Vagina (tissue), 2 donors: ENCODE measurements at regions not wholly inside any gene's neighbourhood (a gene's known extent, or its start where the extent isn't known, plus 50 kb on each side); places are given as distances from the start of the nearest gene placed in this dataset.

Experiments used
- DNase-seq, 2 donors: peaks; one replicate each; pipeline ENCODE4 v3.0.0-alpha.2; 2017; ENCODE audit errors: extremely low spot score in 2 of 2
- H3K27ac ChIP-seq: fragments of 200-600 bp; sonication (generic); one replicate; pipeline ENCODE4 v1.5.1; 2019
- H3K27me3 ChIP-seq: fragments of 200-600 bp; sonication (generic); one replicate; pipeline ENCODE4 v1.5.1; 2019
- H3K36me3 ChIP-seq, 2 donors: fragments of 200-600 bp; sonication (generic); one replicate each; pipeline ENCODE4 v1.5.1; 2017 to 2019
- H3K4me1 ChIP-seq: fragments of 200-600 bp; sonication (generic); one replicate; pipeline ENCODE4 v1.5.1; 2019
- H3K4me3 ChIP-seq, 2 donors: fragments of 200-600 bp; sonication (generic); 1 replicate in 1 of 2; 2 replicates in 1 of 2; pipeline ENCODE4 v1.5.1; 2016 to 2019
- H3K9me3 ChIP-seq: fragments of 200-600 bp; sonication (generic); one replicate; pipeline ENCODE4 v1.5.1; 2019
- POLR2A ChIP-seq, 2 donors: fragments of 450-650 bp; IDR thresholded peaks; one replicate each; pipeline ENCODE4 v1.6.1; 2017; ENCODE audit warnings: antibody characterized with exemption in 2 of 2, mild to moderate bottlenecking in 2 of 2, moderate library complexity in 2 of 2
- POLR2AphosphoS5 ChIP-seq, 2 donors: sonication (generic); formaldehyde crosslinking; IDR thresholded peaks; one replicate each; pipeline ENCODE4 v1.9.0; 2017; ENCODE audit warnings: antibody characterized with exemption in 2 of 2, mild to moderate bottlenecking in 2 of 2, low read depth in 1 of 2; ENCODE audit not compliant: insufficient read depth in 1 of 2
- intact Hi-C: fragments of 100-400 bp; cut with DNase I; formaldehyde crosslinking; loops from one replicate; pipeline ENCODE4 v1.15.1; 2023
- TF ChIP-seq, protein P1 (sequence below), 3 experiments: fragments of 450-650 bp in 2 of 3; fragments of 200-600 bp in 1 of 3; sonication (generic) in 1 of 3; IDR thresholded peaks; one replicate each; pipeline ENCODE4 v1.5.1; 2017 to 2019; ENCODE audit warnings: antibody characterized with exemption in 3 of 3, mild to moderate bottlenecking in 2 of 3, moderate library complexity in 2 of 3

DNA sequence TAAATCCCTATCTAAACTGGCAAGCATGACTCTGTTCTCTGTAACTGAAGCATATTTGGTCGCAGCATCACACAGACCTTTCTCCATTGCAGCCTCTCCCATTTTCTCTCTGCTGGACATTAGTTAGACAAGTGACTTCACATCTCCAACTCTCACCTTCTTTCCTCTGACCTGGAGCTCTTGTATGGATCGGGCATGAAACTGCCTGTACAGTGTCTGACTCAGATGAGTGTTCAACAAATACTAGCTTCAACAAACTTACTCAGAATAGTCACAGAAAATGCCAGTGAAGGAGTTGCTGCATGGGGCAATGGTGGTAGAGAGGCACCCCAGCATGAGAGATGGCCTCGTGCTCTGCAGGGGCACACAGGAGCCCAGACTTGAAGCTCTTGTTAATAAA lies 104.7 kb upstream of the COPS8 start:
- no peak for DNase-seq
- no peak for TF ChIP-seq POLR2AphosphoS5 (IDR thresholded peaks at IDR 0.05; ENCODE audit: insufficient read depth in 1 of 2, low read depth in 1 of 2)
- no peaks in the 10 kb centered on the region for H3K27me3 ChIP-seq
- H3K9me3 ChIP-seq = no peaks in the 10 kb centered on the region
- no peak overlapping the region for H3K4me3 ChIP-seq
- no peak overlapping the region for H3K27ac ChIP-seq
- H3K36me3 ChIP-seq = no peaks in the 10 kb centered on the region
- intact Hi-C loops = no loop called here
- no peaks in the 10 kb centered on the region for H3K4me1 ChIP-seq

DNA sequence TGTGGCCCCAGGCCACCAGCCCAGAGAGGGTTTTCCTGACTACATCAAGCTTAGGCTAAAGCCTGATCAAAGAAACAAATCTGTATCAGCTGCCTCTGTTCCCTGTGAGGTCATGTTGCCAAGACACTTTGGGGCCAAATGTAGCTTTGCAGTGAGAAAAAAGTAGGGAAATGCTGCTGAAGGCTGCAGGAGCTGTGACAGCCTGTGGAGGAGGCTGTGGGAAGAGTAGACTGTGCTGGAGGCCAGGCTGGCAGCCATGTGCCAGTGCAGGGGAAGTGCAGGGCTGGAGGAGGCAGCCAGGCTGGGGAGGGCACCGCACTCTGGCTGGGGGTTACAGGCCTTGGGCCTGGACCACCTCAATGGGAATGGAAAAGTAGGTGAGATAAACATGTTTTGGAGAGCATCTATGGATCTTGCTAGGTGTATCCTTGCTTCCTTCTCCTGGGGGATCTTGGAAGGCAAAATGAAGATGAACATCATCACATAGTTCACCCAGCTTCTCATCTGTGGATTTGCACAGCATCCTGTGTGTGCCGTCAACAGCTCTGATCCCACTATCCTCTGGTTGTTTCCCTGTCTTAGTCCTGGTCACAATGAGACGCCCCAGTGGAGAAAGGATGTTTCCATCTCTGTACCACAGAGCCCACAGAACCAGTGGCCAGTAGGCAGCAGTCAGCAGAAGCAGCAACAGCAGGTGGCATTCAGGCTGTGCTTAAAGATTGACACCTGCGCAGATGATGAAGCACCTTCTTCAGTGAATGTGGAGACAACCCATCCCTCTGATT lies 103.8 kb upstream of the COPS8 start:
- Histone ChIP-seq H3K4me1 (no peaks in the 10 kb centered on the region), H3K9me3 (no peaks in the 10 kb centered on the region), H3K4me3 (no peak overlapping the region), H3K27me3 (no peaks in the 10 kb centered on the region), H3K36me3 (no peaks in the 10 kb centered on the region), H3K27ac (no peak overlapping the region)
- TF ChIP-seq POLR2A (IDR thresholded peaks at IDR 0.05) = no peak
- TF ChIP-seq, protein P1, sequence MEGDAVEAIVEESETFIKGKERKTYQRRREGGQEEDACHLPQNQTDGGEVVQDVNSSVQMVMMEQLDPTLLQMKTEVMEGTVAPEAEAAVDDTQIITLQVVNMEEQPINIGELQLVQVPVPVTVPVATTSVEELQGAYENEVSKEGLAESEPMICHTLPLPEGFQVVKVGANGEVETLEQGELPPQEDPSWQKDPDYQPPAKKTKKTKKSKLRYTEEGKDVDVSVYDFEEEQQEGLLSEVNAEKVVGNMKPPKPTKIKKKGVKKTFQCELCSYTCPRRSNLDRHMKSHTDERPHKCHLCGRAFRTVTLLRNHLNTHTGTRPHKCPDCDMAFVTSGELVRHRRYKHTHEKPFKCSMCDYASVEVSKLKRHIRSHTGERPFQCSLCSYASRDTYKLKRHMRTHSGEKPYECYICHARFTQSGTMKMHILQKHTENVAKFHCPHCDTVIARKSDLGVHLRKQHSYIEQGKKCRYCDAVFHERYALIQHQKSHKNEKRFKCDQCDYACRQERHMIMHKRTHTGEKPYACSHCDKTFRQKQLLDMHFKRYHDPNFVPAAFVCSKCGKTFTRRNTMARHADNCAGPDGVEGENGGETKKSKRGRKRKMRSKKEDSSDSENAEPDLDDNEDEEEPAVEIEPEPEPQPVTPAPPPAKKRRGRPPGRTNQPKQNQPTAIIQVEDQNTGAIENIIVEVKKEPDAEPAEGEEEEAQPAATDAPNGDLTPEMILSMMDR (IDR thresholded peaks at IDR 0.05) = no peak
- DNase-seq = peak in 1 of 2 donors; percentile 65
- intact Hi-C loops = no loop called here

DNA sequence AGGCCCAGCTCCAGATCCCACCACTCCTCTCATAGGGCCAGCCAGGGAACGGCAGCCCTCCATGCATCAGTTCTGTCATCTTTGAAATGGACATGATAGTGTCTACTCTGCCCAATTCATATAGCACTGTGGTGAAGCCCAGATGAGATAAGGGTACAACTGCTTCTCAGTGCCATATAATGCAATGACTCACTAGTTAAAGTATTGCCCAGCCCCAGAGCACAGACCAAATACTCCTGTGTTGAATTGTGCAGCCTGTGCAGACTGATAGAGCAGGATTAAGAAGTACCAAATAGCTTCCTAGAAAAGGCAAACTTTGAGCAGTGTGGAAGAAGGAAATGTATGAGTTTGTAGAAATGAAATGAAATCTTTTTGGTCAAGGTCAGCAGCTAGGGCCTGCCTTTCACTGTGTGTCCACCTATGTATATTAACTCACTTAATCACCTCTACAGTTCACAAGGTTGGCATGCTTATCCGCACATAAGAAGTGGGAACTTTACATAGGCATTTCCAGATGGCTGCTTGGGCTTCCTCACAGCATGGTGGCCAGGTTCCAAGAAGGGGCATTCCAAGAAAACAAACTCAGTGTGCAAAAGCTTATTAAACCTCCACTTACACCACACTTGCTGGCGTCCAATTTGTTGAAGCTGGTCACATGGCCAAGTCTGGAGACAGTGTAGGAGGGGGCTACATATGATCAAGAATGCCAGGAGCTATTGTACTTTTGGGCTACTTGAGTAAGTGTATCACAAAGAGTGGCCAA lies 102.8 kb upstream of the COPS8 start:
- intact Hi-C loops = no loop called here
- Histone ChIP-seq H3K4me3 (no peak overlapping the region), H3K27me3 (no peaks in the 10 kb centered on the region), H3K27ac (no peak overlapping the region), H3K9me3 (no peaks in the 10 kb centered on the region), H3K4me1 (no peaks in the 10 kb centered on the region), H3K36me3 (no peaks in the 10 kb centered on the region)
- no peak for DNase-seq
- no peak for TF ChIP-seq POLR2A (IDR thresholded peaks at IDR 0.05)

DNA sequence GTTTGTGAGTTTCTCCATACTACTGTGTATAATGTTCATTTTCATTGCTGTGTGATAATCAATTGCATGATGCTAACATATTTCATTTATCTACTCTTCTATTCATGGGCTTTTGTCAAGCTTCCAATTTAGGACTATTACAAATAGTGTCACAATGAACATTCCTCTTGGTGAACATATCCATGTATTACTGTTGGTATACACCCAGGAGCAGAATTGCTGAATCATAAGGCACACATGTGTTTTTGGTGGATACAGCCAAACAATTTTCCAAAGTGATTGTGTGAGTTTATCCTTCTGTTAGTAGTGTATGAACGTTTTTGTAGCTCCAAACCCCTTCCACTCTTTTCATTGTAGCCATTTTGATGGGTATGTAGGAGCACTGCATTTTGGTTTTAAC lies 101.6 kb upstream of the COPS8 start:
- no peak for DNase-seq
- TF ChIP-seq, protein P1 (IDR thresholded peaks at IDR 0.05) = no peak
- TF ChIP-seq POLR2A (IDR thresholded peaks at IDR 0.05) (no peak), POLR2AphosphoS5 (IDR thresholded peaks at IDR 0.05; ENCODE audit: insufficient read depth in 1 of 2, low read depth in 1 of 2) (no peak)
- Histone ChIP-seq H3K36me3 (no peaks in the 10 kb centered on the region), H3K4me3 (no peak overlapping the region), H3K27ac (no peak overlapping the region), H3K27me3 (no peaks in the 10 kb centered on the region), H3K9me3 (no peaks in the 10 kb centered on the region), H3K4me1 (peaks cover under 1% of the 10 kb centered on the region)
- intact Hi-C loops = no loop called here

DNA sequence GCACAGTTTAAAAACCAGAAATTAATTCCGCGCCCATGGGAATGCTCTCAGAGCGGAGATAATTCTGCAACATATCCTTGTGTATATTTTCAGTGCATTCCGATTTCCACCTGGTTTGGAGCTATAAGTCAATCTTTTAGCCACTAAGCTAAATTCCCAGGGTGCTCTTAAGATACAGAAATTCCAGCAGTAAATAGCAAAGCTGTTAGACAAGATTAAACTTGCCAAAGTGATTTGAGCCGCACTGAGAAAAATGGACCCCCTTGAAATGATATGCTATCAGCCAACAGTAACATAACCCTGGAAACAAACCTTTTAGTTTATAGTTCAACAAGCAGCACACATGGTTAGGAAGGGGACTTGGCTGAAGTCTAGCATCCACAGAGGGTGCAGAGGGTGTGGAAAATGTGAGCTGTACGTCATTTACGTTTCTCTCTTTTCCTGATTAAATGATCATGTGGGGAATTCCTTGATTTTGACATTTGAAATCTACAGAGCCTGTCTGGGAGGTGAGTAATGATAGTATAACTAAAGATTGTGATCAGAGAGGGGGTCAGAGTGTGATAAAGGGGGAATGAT lies 99.8 kb upstream of the COPS8 start:
- no peak overlapping the region for H3K27ac ChIP-seq
- intact Hi-C loops = no loop called here
- TF ChIP-seq, protein P1 (IDR thresholded peaks at IDR 0.05) = no peak
- no peak for TF ChIP-seq POLR2A (IDR thresholded peaks at IDR 0.05)
- TF ChIP-seq POLR2AphosphoS5 (IDR thresholded peaks at IDR 0.05; ENCODE audit: insufficient read depth in 1 of 2, low read depth in 1 of 2) = no peak
- no peaks in the 10 kb centered on the region for H3K27me3 ChIP-seq
- no peaks in the 10 kb centered on the region for H3K9me3 ChIP-seq
- no peak for DNase-seq
- H3K36me3 ChIP-seq = no peaks in the 10 kb centered on the region
- H3K4me1 ChIP-seq = peaks cover 6% of the 10 kb centered on the region
- no peak overlapping the region for H3K4me3 ChIP-seq
